IPS-18a (cell line): ENCODE measurements at regions not wholly inside any gene's neighbourhood (a gene's known extent, or its start where the extent isn't known, plus 50 kb on each side); places are given as distances from the start of the nearest gene placed in this dataset.

ENCODE experiments used
- H3K27ac ChIP-seq: one replicate; pipeline ENCODE4 v1.5.1; 2013; ENCODE audit warnings: low read length
- H3K27me3 ChIP-seq: one replicate; pipeline ENCODE4 v1.6.1; 2013; ENCODE audit warnings: mild to moderate bottlenecking, low read length; ENCODE audit not compliant: control insufficient read depth, insufficient read depth
- H3K36me3 ChIP-seq: one replicate; pipeline ENCODE4 v1.6.1; 2013; ENCODE audit warnings: low read depth, low read length; ENCODE audit not compliant: control insufficient read depth
- H3K4me1 ChIP-seq: one replicate; pipeline ENCODE4 v1.6.1; 2013; ENCODE audit warnings: low read depth, low read length; ENCODE audit not compliant: control insufficient read depth
- H3K4me3 ChIP-seq: one replicate; pipeline ENCODE4 v1.5.1; 2013; ENCODE audit warnings: low read length
- H3K9ac ChIP-seq: one replicate; pipeline ENCODE4 v1.6.1; 2013; ENCODE audit warnings: mild to moderate bottlenecking, low read length, moderate library complexity
- H3K9me3 ChIP-seq: one replicate; pipeline ENCODE4 v1.6.1; 2013; ENCODE audit warnings: low read depth, low read length; ENCODE audit not compliant: control insufficient read depth

- no peak overlapping the region for H3K4me3 ChIP-seq
- H3K4me1 ChIP-seq = no peaks in the 10 kb centered on the region
- no peaks in the 10 kb centered on the region for H3K9me3 ChIP-seq
- H3K9ac ChIP-seq = no peak overlapping the region
- H3K27me3 ChIP-seq = no peaks in the 10 kb centered on the region
- no peak overlapping the region for H3K27ac ChIP-seq
- no peaks in the 10 kb centered on the region for H3K36me3 ChIP-seq
Observed at GRCh38 chr2:145845923-145846322, 1326.0 kb upstream of the ZEB2 start.

GRCh38 chr2:145845207-145845894 lies 1325.4 kb upstream of the ZEB2 start:
- Histone ChIP-seq H3K27me3 (no peaks in the 10 kb centered on the region), H3K4me3 (no peak overlapping the region), H3K9ac (no peak overlapping the region), H3K4me1 (no peaks in the 10 kb centered on the region), H3K9me3 (no peaks in the 10 kb centered on the region), H3K36me3 (no peaks in the 10 kb centered on the region), H3K27ac (no peak overlapping the region)

GRCh38 chr2:145841973-145842372 lies 1322.1 kb upstream of the ZEB2 start:
- Histone ChIP-seq H3K36me3 (no peaks in the 10 kb centered on the region), H3K9ac (no peak overlapping the region), H3K4me1 (no peaks in the 10 kb centered on the region), H3K4me3 (no peak overlapping the region), H3K27ac (no peak overlapping the region), H3K27me3 (no peaks in the 10 kb centered on the region), H3K9me3 (no peaks in the 10 kb centered on the region)

- no peaks in the 10 kb centered on the region for H3K27me3 ChIP-seq
- no peak overlapping the region for H3K4me3 ChIP-seq
- H3K9ac ChIP-seq = no peak overlapping the region
- H3K27ac ChIP-seq = no peak overlapping the region
- no peaks in the 10 kb centered on the region for H3K4me1 ChIP-seq
- no peaks in the 10 kb centered on the region for H3K36me3 ChIP-seq
- no peaks in the 10 kb centered on the region for H3K9me3 ChIP-seq
Observed at GRCh38 chr2:145836986-145837385, 1317.1 kb upstream of the ZEB2 start.

- H3K9ac ChIP-seq = no peak overlapping the region
- H3K4me3 ChIP-seq = no peak overlapping the region
- H3K4me1 ChIP-seq = no peaks in the 10 kb centered on the region
- H3K27me3 ChIP-seq = no peaks in the 10 kb centered on the region
- no peak overlapping the region for H3K27ac ChIP-seq
- H3K9me3 ChIP-seq = no peaks in the 10 kb centered on the region
- H3K36me3 ChIP-seq = no peaks in the 10 kb centered on the region
Observed at GRCh38 chr2:145835665-145836064, 1315.7 kb upstream of the ZEB2 start.

- Histone ChIP-seq H3K9ac (no peak overlapping the region), H3K4me1 (no peaks in the 10 kb centered on the region), H3K36me3 (no peaks in the 10 kb centered on the region), H3K9me3 (no peaks in the 10 kb centered on the region), H3K4me3 (no peak overlapping the region), H3K27ac (no peak overlapping the region), H3K27me3 (no peaks in the 10 kb centered on the region)
Observed at GRCh38 chr2:145832681-145833080, 1312.8 kb upstream of the ZEB2 start.

GRCh38 chr2:145829931-145830330 lies 1310.0 kb upstream of the ZEB2 start:
- H3K9me3 ChIP-seq = no peaks in the 10 kb centered on the region
- H3K27me3 ChIP-seq = no peaks in the 10 kb centered on the region
- no peaks in the 10 kb centered on the region for H3K4me1 ChIP-seq
- H3K4me3 ChIP-seq = no peak overlapping the region
- no peaks in the 10 kb centered on the region for H3K36me3 ChIP-seq
- H3K9ac ChIP-seq = no peak overlapping the region
- H3K27ac ChIP-seq = no peak overlapping the region

GRCh38 chr2:145827235-145827634 lies 1307.3 kb upstream of the ZEB2 start:
- Histone ChIP-seq H3K9me3 (no peaks in the 10 kb centered on the region), H3K4me1 (peaks cover 5% of the 10 kb centered on the region), H3K4me3 (no peak overlapping the region), H3K27me3 (no peaks in the 10 kb centered on the region), H3K36me3 (no peaks in the 10 kb centered on the region), H3K9ac (no peak overlapping the region), H3K27ac (no peak overlapping the region)

GRCh38 chr2:145824384-145824783 lies 1304.5 kb upstream of the ZEB2 start:
- H3K36me3 ChIP-seq = no peaks in the 10 kb centered on the region
- H3K4me1 ChIP-seq = peaks cover 8% of the 10 kb centered on the region
- no peak overlapping the region for H3K4me3 ChIP-seq
- no peaks in the 10 kb centered on the region for H3K9me3 ChIP-seq
- H3K9ac ChIP-seq = no peak overlapping the region
- H3K27me3 ChIP-seq = no peaks in the 10 kb centered on the region
- H3K27ac ChIP-seq = no peak overlapping the region

- Histone ChIP-seq H3K27ac (no peak overlapping the region), H3K27me3 (no peaks in the 10 kb centered on the region), H3K9ac (no peak overlapping the region), H3K4me3 (no peak overlapping the region), H3K9me3 (no peaks in the 10 kb centered on the region), H3K4me1 (peaks cover 8% of the 10 kb centered on the region), H3K36me3 (no peaks in the 10 kb centered on the region)
Observed at GRCh38 chr2:145822892-145823534, 1303.1 kb upstream of the ZEB2 start.

GRCh38 chr2:145820651-145821050 lies 1300.7 kb upstream of the ZEB2 start:
- Histone ChIP-seq H3K4me3 (no peak overlapping the region), H3K27me3 (no peaks in the 10 kb centered on the region), H3K9me3 (no peaks in the 10 kb centered on the region), H3K36me3 (no peaks in the 10 kb centered on the region), H3K4me1 (peaks cover 8% of the 10 kb centered on the region), H3K9ac (no peak overlapping the region), H3K27ac (no peak overlapping the region)

- peaks cover 8% of the 10 kb centered on the region for H3K4me1 ChIP-seq
- no peaks in the 10 kb centered on the region for H3K36me3 ChIP-seq
- no peaks in the 10 kb centered on the region for H3K27me3 ChIP-seq
- no peak overlapping the region for H3K9ac ChIP-seq
- H3K9me3 ChIP-seq = no peaks in the 10 kb centered on the region
- H3K4me3 ChIP-seq = no peak overlapping the region
- no peak overlapping the region for H3K27ac ChIP-seq
Observed at GRCh38 chr2:145818890-145819504, 1299.1 kb upstream of the ZEB2 start.
